Osteoblast (primary cell): ENCODE measurements at regions not wholly inside any gene's neighbourhood (a gene's known extent, or its start where the extent isn't known, plus 50 kb on each side); places are given as distances from the start of the nearest gene placed in this dataset.

Experiments used
- DNase-seq: peaks from one replicate; pipeline ENCODE4 v3.0.0; 2011; ENCODE audit warnings: low spot score, mixed read lengths; ENCODE audit not compliant: insufficient read length; ENCODE audit errors: missing footprints
- H2AFZ ChIP-seq: 2 replicates; pipeline ENCODE4 v1.6.0; 2011; ENCODE audit warnings: mild to moderate bottlenecking, low read length
- H3K27ac ChIP-seq: 2 replicates; pipeline ENCODE4 v1.5.1; 2011; ENCODE audit warnings: mild to moderate bottlenecking, low read depth, low read length, moderate library complexity
- H3K27me3 ChIP-seq: 2 replicates; pipeline ENCODE4 v1.6.0; 2012; ENCODE audit warnings: mild to moderate bottlenecking, control low read depth, inconsistent platforms, low read length, moderate library complexity; ENCODE audit not compliant: insufficient read depth
- H3K36me3 ChIP-seq: 2 replicates; pipeline ENCODE4 v1.5.1; 2011; ENCODE audit warnings: mild to moderate bottlenecking, low read length, control low read depth, moderate library complexity; ENCODE audit not compliant: insufficient read depth
- H3K4me1 ChIP-seq: 2 replicates; pipeline ENCODE4 v1.5.1; 2011; ENCODE audit warnings: mild to moderate bottlenecking, low read length, control low read depth, moderate library complexity; ENCODE audit not compliant: insufficient read depth
- H3K4me2 ChIP-seq: 2 replicates; pipeline ENCODE4 v1.6.0; 2011; ENCODE audit warnings: mild to moderate bottlenecking, low read length; ENCODE audit not compliant: insufficient read depth
- H3K4me3 ChIP-seq: fragments of 200-600 bp; sonication (generic); 3 replicates; pipeline ENCODE4 v1.5.1; 2012; ENCODE audit warnings: mild to moderate bottlenecking, low read length, inconsistent platforms; ENCODE audit not compliant: insufficient read depth
- H3K79me2 ChIP-seq: 2 replicates; pipeline ENCODE4 v1.6.0; 2012; ENCODE audit warnings: mild to moderate bottlenecking, low read length, control low read depth, inconsistent platforms; ENCODE audit not compliant: insufficient read depth
- H3K9me3 ChIP-seq: 2 replicates; pipeline ENCODE4 v1.5.1; 2011; ENCODE audit warnings: low read depth, low read length, control low read depth
- H4K20me1 ChIP-seq: 2 replicates; pipeline ENCODE4 v1.6.0; 2012; ENCODE audit warnings: mild to moderate bottlenecking, low read length, control low read depth; ENCODE audit not compliant: insufficient read depth
- CTCF ChIP-seq: IDR thresholded peaks from 2 replicates; pipeline ENCODE4 v1.5.1; 2011; ENCODE audit warnings: mild to moderate bottlenecking, low read depth, low read length, moderate library complexity; ENCODE audit errors: extremely low read depth

- Histone ChIP-seq H3K9me3 (no peaks in the 10 kb centered on the region), H2AFZ (no peak overlapping the region), H3K36me3 (no peaks in the 10 kb centered on the region), H4K20me1 (no peaks in the 10 kb centered on the region), H3K4me1 (no peaks in the 10 kb centered on the region), H3K27me3 (no peaks in the 10 kb centered on the region), H3K79me2 (no peaks in the 10 kb centered on the region), H3K4me2 (no peak overlapping the region), H3K4me3 (no peak overlapping the region), H3K27ac (no peak overlapping the region)
- no peak for DNase-seq
- TF ChIP-seq CTCF, result no peak
Measured at GRCh38 chr5:175317872-175318271, 126.1 kb downstream of the DRD1 start.

GRCh38 chr5:175309218-175309810 lies 134.7 kb downstream of the DRD1 start:
- DNase-seq, result no peak
- no peaks in the 10 kb centered on the region for H4K20me1 ChIP-seq
- no peak for TF ChIP-seq CTCF

GRCh38 chr5:175308701-175309100 lies 135.3 kb downstream of the DRD1 start:
- peaks cover 2% of the 10 kb centered on the region for H3K9me3 ChIP-seq
- H2AFZ ChIP-seq, result no peak overlapping the region
- H3K79me2 ChIP-seq, result no peaks in the 10 kb centered on the region
- TF ChIP-seq CTCF, result no peak
- H3K27me3 ChIP-seq, result no peaks in the 10 kb centered on the region
- H3K36me3 ChIP-seq, result no peaks in the 10 kb centered on the region
- no peak overlapping the region for H3K4me2 ChIP-seq
- H3K4me3 ChIP-seq, result no peak overlapping the region
- no peak overlapping the region for H3K27ac ChIP-seq
- no peaks in the 10 kb centered on the region for H3K4me1 ChIP-seq
- H4K20me1 ChIP-seq, result no peaks in the 10 kb centered on the region
- no peak for DNase-seq

More at GRCh38 chr5:175309218-175309810, 134.7 kb downstream of the DRD1 start:
- no peaks in the 10 kb centered on the region for H3K36me3 ChIP-seq
- H3K4me1 ChIP-seq, result no peaks in the 10 kb centered on the region
- no peaks in the 10 kb centered on the region for H3K27me3 ChIP-seq
- H3K79me2 ChIP-seq, result no peaks in the 10 kb centered on the region
- H3K4me3 ChIP-seq, result no peak overlapping the region
- peaks cover 2% of the 10 kb centered on the region for H3K9me3 ChIP-seq
- no peak overlapping the region for H3K4me2 ChIP-seq
- H3K27ac ChIP-seq, result no peak overlapping the region
- H2AFZ ChIP-seq, result no peak overlapping the region

- H3K4me2 ChIP-seq, result no peak overlapping the region
- no peak overlapping the region for H3K27ac ChIP-seq
- no peaks in the 10 kb centered on the region for H4K20me1 ChIP-seq
- no peak for DNase-seq
- no peak for TF ChIP-seq CTCF
- H3K27me3 ChIP-seq, result no peaks in the 10 kb centered on the region
- no peaks in the 10 kb centered on the region for H3K4me1 ChIP-seq
- H3K4me3 ChIP-seq, result no peak overlapping the region
- H2AFZ ChIP-seq, result no peak overlapping the region
- H3K79me2 ChIP-seq, result no peaks in the 10 kb centered on the region
- H3K36me3 ChIP-seq, result no peaks in the 10 kb centered on the region
- H3K9me3 ChIP-seq, result peaks cover 2% of the 10 kb centered on the region
Measured at GRCh38 chr5:175306381-175306780, 137.6 kb downstream of the DRD1 start.
